HG03439 (cell line): ENCODE measurements at regions not wholly inside any gene's neighbourhood (a gene's known extent, or its start where the extent isn't known, plus 50 kb on each side); places are given as distances from the start of the nearest gene placed in this dataset.

Experiments used
- ATAC-seq: cut with Tn5 transposase; IDR thresholded peaks from one replicate; pipeline ENCODE4 v1.9.1; 2021; ENCODE audit warnings: mild to moderate bottlenecking, moderate library complexity; ENCODE audit not compliant: unreplicated experiment

DNA sequence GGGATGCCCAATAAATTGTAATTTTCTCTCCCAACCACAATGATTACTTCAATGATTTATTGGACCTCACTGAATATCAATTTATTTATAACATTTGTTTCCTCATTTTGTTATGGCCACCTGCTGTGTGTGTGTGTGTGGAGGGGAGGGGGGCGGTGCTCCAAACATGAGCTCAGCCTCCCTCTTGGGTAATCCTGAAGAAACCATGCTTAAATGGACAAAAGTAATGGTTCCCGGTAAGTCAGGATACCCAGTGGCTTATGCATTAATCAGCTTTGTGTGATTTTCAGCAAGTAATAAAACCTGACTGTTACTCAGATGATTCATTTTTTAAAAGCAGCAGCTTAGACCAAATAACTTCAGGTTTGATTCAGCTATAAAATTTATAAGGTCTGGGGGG lies 495.1 kb upstream of the MEX3C start:
- ATAC-seq: no peak

GRCh38 chr18:51711298-51711889 lies 513.9 kb upstream of the MEX3C start:
- peak; percentile 86 for ATAC-seq

DNA sequence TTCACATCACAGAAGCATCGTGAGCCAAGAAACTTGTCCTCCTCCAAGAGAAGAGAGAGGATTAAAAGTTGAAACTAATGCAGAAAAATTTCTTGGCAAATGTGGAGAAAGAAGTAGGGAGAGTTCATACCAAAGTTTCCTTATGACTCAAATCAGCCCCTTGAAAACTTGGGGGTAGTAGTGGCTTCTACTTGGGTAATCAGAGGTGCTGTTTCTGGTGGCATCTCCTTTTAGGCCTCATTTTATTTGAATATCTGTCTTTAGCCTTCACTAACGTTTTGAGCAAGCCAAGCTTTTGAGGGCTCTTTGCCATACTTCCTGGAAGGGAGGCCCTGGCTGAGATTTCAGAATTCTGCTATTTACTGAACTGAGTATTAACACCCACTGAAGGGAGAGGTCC lies 515.3 kb upstream of the MEX3C start:
- no peak for ATAC-seq

DNA sequence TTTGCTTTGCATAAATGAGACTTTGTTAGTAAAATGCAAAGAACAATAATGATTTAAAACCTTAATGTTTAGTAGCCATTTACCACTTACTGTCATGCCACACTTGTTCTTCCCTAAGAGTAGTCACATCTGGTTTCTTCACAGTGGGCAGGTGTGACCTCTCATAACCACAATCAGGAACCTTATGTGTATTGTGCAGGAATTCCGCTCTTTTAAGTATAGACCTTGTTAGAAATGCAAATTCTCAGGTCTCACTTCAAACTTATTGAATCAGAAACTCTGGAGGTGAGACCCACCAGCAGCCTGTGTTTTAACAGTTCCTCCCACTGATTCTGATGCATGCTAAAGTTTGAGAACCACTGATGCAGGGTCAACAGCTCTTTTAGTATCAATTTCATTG lies 518.8 kb upstream of the MEX3C start:
- no peak for ATAC-seq

DNA sequence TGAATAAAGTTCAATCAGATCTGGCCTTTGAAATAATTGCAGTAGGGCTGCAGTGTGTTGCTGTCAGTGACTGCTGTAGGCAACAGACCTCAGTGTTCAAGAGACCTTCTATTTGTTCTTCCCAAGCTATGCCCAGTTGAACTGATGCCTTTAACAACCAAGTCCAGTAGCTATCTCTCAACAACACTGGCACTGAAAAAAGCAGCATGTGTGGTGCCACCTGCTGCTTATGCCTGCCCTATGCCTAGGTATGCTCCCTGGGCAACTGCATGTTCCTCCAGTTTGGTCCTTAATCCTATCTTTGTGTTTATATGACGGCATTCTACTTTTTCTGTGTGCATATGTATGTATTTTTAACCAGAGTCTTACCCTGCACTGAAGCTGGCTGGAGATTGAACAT lies 523.9 kb upstream of the MEX3C start:
- ATAC-seq: no peak

DNA sequence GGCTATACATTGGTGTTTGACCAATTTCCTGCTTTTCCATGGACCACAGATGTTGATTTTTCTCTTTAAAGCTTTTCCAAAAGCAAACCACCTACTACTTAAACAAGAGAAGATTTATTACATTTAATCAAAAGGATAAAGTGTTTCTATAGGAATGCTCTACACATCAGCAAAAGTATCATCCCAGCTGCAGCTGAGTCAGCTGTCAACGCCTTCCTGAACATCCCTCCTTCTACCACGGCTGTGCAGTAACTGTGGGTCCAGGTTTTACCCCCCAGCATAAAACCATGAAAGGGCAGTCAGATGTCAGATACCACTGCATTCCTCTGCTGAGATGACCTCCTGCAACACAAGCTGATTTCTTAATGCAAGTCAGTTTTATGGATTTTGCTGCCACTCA lies 524.5 kb upstream of the MEX3C start:
- no peak for ATAC-seq

DNA sequence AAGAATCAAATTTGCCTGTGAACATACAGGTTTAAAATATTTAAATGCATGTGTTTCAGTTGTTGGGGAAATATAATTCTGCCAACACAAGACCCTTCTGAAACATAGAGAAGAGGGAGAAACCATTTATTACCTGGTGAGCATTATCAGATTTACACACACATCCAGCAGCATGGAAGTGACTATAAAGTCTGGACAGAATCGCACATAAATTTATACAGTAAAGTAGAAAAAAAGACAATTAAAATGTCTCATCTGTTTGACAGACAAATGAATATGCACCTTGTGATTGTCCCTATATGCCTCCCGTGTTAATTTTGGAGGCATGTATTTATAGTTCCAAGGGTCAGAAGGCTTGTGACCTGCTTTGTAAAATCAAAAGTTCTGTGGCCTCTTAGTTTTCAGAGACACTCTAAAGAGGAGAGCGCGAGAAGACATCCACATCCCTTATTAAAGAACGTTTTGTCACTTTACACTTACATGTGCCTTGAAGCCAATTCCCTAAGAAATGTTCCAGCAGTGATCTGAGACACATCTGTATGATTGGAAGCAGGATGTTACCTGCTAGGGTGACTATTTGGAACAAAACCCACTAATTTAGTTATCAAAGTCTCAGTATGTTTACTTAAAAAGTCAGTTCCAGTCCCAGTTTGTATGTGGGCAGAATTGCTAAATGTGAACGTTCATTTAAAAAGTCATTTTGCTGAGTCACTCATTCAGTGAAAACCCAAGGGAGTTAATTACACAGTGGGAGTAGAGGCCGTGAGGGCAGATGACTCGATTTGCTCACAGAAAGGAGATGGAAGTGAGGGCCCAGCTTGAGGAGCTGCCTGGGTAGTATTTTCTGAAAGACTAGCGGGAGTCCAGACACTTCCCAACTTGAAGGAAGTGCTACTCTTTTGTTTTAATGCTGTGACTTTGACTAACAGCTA lies 527.6 kb upstream of the MEX3C start:
- ATAC-seq: no peak

- no peak for ATAC-seq
Measured at GRCh38 chr18:51726614-51727013, 529.1 kb upstream of the MEX3C start.

- ATAC-seq: no peak
Measured at GRCh38 chr18:51727780-51728179, 530.3 kb upstream of the MEX3C start.

- no peak for ATAC-seq
Measured at GRCh38 chr18:51731070-51731469, 533.6 kb upstream of the MEX3C start.

- no peak for ATAC-seq
Measured at GRCh38 chr18:51734576-51734975, 537.1 kb upstream of the MEX3C start.

GRCh38 chr18:51739044-51739666 lies 541.7 kb upstream of the MEX3C start:
- no peak for ATAC-seq

DNA sequence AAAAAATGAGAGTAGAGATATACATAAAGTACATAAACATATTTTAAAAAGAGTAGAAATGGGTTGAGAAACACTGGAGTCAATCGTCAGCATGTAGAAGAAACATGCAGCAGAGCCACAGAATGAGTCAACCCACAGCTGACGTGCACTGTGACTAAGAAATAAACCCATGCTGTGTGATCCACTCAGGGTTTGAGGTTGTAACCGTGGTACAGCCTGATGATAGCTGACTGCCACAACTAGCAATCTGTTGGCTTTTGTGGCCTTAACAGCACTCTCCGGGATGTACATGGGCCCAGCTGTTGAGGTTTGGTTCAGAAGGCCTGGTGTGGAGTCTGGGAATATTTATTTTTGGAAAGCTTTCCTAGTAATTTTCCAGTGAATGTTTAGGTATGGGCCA lies 554.4 kb upstream of the MEX3C start:
- ATAC-seq: no peak

DNA sequence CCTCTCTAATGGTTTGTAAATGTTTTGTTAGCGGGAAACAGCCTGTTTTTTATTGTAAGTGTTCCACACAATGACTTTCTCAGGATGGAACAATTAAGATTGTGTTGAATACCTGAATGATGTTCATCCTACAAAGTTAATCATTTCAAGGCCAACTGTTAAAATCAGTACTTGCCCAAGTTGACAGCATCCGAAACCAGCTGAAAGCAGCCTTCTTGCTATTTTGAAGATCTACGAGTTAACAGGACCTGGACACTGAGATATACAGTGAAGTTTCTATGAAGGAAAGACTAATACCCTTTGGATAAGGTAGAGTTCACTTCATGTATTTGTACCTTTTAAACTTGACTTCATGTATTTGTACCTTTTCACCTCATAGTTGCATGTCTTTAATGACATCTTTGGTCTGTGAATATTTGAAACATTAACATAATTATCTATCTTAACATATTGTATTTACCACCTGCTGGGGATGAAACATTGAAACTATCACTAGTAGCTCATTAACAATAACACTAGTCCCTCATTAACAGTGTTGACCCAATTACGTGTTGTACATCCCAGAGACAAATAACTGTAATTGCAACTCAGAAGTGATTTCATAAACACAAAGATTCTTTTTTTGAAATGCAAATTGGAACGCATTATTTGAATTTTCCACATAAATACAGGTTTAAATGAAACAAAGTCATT lies 556.0 kb upstream of the MEX3C start:
- no peak for ATAC-seq

GRCh38 chr18:51754566-51754965 lies 557.1 kb upstream of the MEX3C start:
- ATAC-seq: no peak

DNA sequence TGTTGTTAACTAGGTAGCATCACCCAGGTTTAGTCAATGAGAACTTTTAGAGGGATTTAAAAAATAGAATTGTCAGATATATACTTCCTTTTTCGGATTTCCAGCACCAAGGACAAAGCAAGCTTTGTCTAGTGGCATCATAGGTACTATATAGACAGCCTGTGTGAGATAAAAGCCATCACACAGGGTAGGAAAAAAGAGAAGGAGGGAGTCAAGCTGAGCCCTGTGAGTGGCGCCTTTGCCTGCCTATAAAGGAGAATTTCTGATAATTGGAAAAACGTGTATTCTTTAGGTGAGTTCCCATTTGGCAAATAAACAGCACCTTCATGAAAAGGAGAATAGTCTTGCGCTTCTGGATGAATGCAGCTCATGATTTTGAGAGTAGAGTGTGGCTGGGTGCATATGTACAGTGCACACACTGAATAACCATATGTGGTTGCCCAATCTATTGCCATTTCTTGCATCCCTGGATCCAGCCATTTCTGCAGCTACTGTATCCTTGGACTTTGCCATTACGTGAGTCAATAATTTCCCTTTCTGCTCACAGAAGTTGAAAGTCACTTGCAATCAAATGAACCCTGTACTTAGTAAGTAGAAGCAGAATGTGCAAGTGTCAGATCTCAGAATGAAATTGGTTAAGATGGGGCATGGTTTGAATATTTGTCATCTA lies 559.9 kb upstream of the MEX3C start:
- no peak for ATAC-seq

DNA sequence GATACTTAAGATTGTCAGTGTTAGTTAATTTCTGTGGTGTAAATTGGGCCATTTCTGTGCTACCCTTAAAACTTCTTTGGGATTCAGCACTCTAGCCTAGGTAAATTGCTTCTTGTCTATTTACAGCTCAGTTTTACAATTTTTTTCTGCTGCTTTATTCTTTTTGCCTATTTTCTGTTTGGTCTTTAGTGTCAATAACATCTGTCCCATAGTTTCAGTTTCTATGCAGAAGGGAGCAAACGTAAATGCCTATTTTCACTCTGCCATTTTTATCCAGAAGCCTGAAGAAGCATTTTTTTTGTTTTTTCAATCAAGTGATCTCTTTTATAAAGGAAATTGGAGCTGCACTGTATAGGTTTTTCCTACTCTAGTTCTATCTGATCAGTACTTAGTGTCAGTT lies 564.9 kb upstream of the MEX3C start:
- no peak for ATAC-seq

GRCh38 chr18:51765606-51766360 lies 568.3 kb upstream of the MEX3C start:
- ATAC-seq: no peak

GRCh38 chr18:51767293-51767692 lies 569.8 kb upstream of the MEX3C start:
- ATAC-seq: no peak

DNA sequence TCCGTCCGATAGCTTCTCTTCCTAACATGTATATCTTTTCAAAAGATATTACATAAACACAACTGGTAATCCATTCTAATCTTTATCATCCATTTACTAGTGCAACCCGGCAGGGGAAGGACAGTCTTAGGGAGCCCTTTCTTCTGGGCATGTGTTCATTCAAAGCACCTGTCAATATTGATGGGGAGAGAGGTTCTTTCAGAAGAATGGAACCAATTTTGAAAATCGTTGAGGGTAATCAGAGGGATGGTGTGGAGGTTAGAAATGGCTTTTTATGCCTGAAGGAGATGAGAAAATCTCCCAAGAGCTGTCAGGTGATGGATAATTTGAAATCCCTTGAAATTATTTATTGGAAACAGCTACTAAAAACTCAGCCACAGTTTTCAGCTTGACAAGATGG lies 561.9 kb upstream of the DCC start:
- ATAC-seq: no peak
